HG03442 (cell line): ENCODE measurements at regions not wholly inside any gene's neighbourhood (a gene's known extent, or its start where the extent isn't known, plus 50 kb on each side); places are given as distances from the start of the nearest gene placed in this dataset.
"Not testable (repeated sequence)": the region's sequence is repeated elsewhere in the genome, so short reads cannot be mapped to it uniquely, and the experiment has no call there.

Source experiments
- ATAC-seq: cut with Tn5 transposase; IDR thresholded peaks from one replicate; pipeline ENCODE4 v1.9.1; 2021; ENCODE audit warnings: mild to moderate bottlenecking, moderate library complexity; ENCODE audit not compliant: unreplicated experiment

- no peak for ATAC-seq
Observed at GRCh38 chrX:121832446-121832845, 785.0 kb downstream of the GLUD2 start.

GRCh38 chrX:121836000-121836399 lies 788.6 kb downstream of the GLUD2 start:
- ATAC-seq: no peak

- ATAC-seq: no peak
Observed at GRCh38 chrX:121851033-121851432, 803.6 kb downstream of the GLUD2 start.

- no peak for ATAC-seq
Observed at GRCh38 chrX:121853762-121854613, 806.6 kb downstream of the GLUD2 start.

GRCh38 chrX:121854614-121854911 lies 807.2 kb downstream of the GLUD2 start:
- ATAC-seq: no peak

- ATAC-seq: no peak
Observed at GRCh38 chrX:121858867-121859647, 811.6 kb downstream of the GLUD2 start.

- ATAC-seq: no peak
Observed at GRCh38 chrX:121863976-121864375, 816.6 kb downstream of the GLUD2 start.

- ATAC-seq: no peak
Observed at GRCh38 chrX:121864561-121864960, 817.2 kb downstream of the GLUD2 start.

GRCh38 chrX:121869876-121870477 lies 822.6 kb downstream of the GLUD2 start:
- ATAC-seq: no peak

- no peak for ATAC-seq
Observed at GRCh38 chrX:121871122-121871521, 823.7 kb downstream of the GLUD2 start.

GRCh38 chrX:121876305-121876704 lies 828.9 kb downstream of the GLUD2 start:
- no peak for ATAC-seq

- not testable (repeated sequence) for ATAC-seq
Observed at GRCh38 chrX:121877337-121877736, 829.9 kb downstream of the GLUD2 start.

- no peak for ATAC-seq
Observed at GRCh38 chrX:121886557-121886956, 839.1 kb downstream of the GLUD2 start.

- ATAC-seq: no peak
Observed at GRCh38 chrX:121894756-121895155, 847.3 kb downstream of the GLUD2 start.

- no peak for ATAC-seq
Observed at GRCh38 chrX:121902463-121902862, 855.1 kb downstream of the GLUD2 start.

GRCh38 chrX:121903961-121904360 lies 856.6 kb downstream of the GLUD2 start:
- ATAC-seq: no peak

GRCh38 chrX:121921258-121921657 lies 873.8 kb downstream of the GLUD2 start:
- no peak for ATAC-seq

- no peak for ATAC-seq
Observed at GRCh38 chrX:121931567-121931966, 884.2 kb downstream of the GLUD2 start.

- ATAC-seq: no peak
Observed at GRCh38 chrX:121932688-121933087, 885.3 kb downstream of the GLUD2 start.

- no peak for ATAC-seq
Observed at GRCh38 chrX:121949041-121949760, 901.8 kb downstream of the GLUD2 start.

GRCh38 chrX:121958886-121959285 lies 911.5 kb downstream of the GLUD2 start:
- no peak for ATAC-seq
